ENCODE measurements at regions not wholly inside any gene's neighbourhood (a gene's known extent, or its start where the extent isn't known, plus 50 kb on each side); places are given as distances from the start of the nearest gene placed in this dataset.

- TF ChIP-seq SUZ12 (IDR thresholded peaks at IDR 0.05; ENCODE audit: extremely low read depth, insufficient read depth, insufficient read length) (no peak), ZNF274 (IDR thresholded peaks at IDR 0.05; ENCODE audit: low read depth, low read length) (no peak), YY1 (IDR thresholded peaks at IDR 0.05; ENCODE audit: insufficient read depth, insufficient read length) (no peak)
Observed at GRCh38 chr2:120971866-120972265, 236.2 kb downstream of the GLI2 start.

GRCh38 chr2:120972286-120972685, 236.6 kb downstream of the GLI2 start:
- no peak overlapping the region for H3K9ac ChIP-seq (ENCODE audit: insufficient read length, low read depth)
- DNase-seq (ENCODE audit: low read depth, low spot score) = no peak
- H3K27me3 ChIP-seq (ENCODE audit: insufficient read depth, insufficient read length) = no peaks in the 10 kb centered on the region
- peaks cover 80% of the 10 kb centered on the region for H3K36me3 ChIP-seq (ENCODE audit: insufficient read depth, insufficient read length, low read length)
- H3K4me1 ChIP-seq (ENCODE audit: insufficient read depth, insufficient read length) = no peaks in the 10 kb centered on the region
- H3K9me3 ChIP-seq (ENCODE audit: insufficient read depth, low read length) = no peaks in the 10 kb centered on the region
- no peak overlapping the region for H3K4me3 ChIP-seq (ENCODE audit: insufficient read length, low read depth)
- no peak for TF ChIP-seq SUZ12 (IDR thresholded peaks at IDR 0.05; ENCODE audit: extremely low read depth, insufficient read depth, insufficient read length)
- no peak for TF ChIP-seq ZNF274 (IDR thresholded peaks at IDR 0.05; ENCODE audit: low read depth, low read length)
- no peak for TF ChIP-seq YY1 (IDR thresholded peaks at IDR 0.05; ENCODE audit: insufficient read depth, insufficient read length)

More at GRCh38 chr2:120971866-120972265, 236.2 kb downstream of the GLI2 start:
- Histone ChIP-seq H3K36me3 (ENCODE audit: insufficient read depth, insufficient read length, low read length) (peaks cover 76% of the 10 kb centered on the region), H3K9me3 (ENCODE audit: insufficient read depth, low read length) (no peaks in the 10 kb centered on the region), H3K4me1 (ENCODE audit: insufficient read depth, insufficient read length) (no peaks in the 10 kb centered on the region), H3K4me3 (ENCODE audit: insufficient read length, low read depth) (no peak overlapping the region), H3K27me3 (ENCODE audit: insufficient read depth, insufficient read length) (no peaks in the 10 kb centered on the region), H3K9ac (ENCODE audit: insufficient read length, low read depth) (no peak overlapping the region)
- no peak for DNase-seq (ENCODE audit: low read depth, low spot score)

- H3K4me1 ChIP-seq (ENCODE audit: insufficient read depth, insufficient read length) = no peaks in the 10 kb centered on the region
- H3K36me3 ChIP-seq (ENCODE audit: insufficient read depth, insufficient read length, low read length) = peaks cover 84% of the 10 kb centered on the region
- no peaks in the 10 kb centered on the region for H3K27me3 ChIP-seq (ENCODE audit: insufficient read depth, insufficient read length)
- no peak overlapping the region for H3K4me3 ChIP-seq (ENCODE audit: insufficient read length, low read depth)
- DNase-seq (ENCODE audit: low read depth, low spot score) = no peak
- TF ChIP-seq ZNF274 (IDR thresholded peaks at IDR 0.05; ENCODE audit: low read depth, low read length) (no peak), SUZ12 (IDR thresholded peaks at IDR 0.05; ENCODE audit: extremely low read depth, insufficient read depth, insufficient read length) (no peak), YY1 (IDR thresholded peaks at IDR 0.05; ENCODE audit: insufficient read depth, insufficient read length) (no peak)
- no peak overlapping the region for H3K9ac ChIP-seq (ENCODE audit: insufficient read length, low read depth)
- H3K9me3 ChIP-seq (ENCODE audit: insufficient read depth, low read length) = no peaks in the 10 kb centered on the region
Observed at GRCh38 chr2:120973196-120973595, 237.5 kb downstream of the GLI2 start.

- no peak overlapping the region for H3K4me3 ChIP-seq (ENCODE audit: insufficient read length, low read depth)
- no peaks in the 10 kb centered on the region for H3K9me3 ChIP-seq (ENCODE audit: insufficient read depth, low read length)
- H3K36me3 ChIP-seq (ENCODE audit: insufficient read depth, insufficient read length, low read length) = peaks cover 88% of the 10 kb centered on the region
- no peaks in the 10 kb centered on the region for H3K27me3 ChIP-seq (ENCODE audit: insufficient read depth, insufficient read length)
- no peak overlapping the region for H3K9ac ChIP-seq (ENCODE audit: insufficient read length, low read depth)
- DNase-seq (ENCODE audit: low read depth, low spot score) = no peak
- no peaks in the 10 kb centered on the region for H3K4me1 ChIP-seq (ENCODE audit: insufficient read depth, insufficient read length)
- TF ChIP-seq YY1 (IDR thresholded peaks at IDR 0.05; ENCODE audit: insufficient read depth, insufficient read length) (no peak), ZNF274 (IDR thresholded peaks at IDR 0.05; ENCODE audit: low read depth, low read length) (no peak)
Observed at GRCh38 chr2:120974950-120975349, 239.3 kb downstream of the GLI2 start.

GRCh38 chr2:120976501-120977307, 241.0 kb downstream of the GLI2 start:
- Histone ChIP-seq H3K27me3 (ENCODE audit: insufficient read depth, insufficient read length) (no peaks in the 10 kb centered on the region), H3K4me1 (ENCODE audit: insufficient read depth, insufficient read length) (no peaks in the 10 kb centered on the region), H3K9me3 (ENCODE audit: insufficient read depth, low read length) (no peaks in the 10 kb centered on the region), H3K36me3 (ENCODE audit: insufficient read depth, insufficient read length, low read length) (peaks cover 80% of the 10 kb centered on the region), H3K4me3 (ENCODE audit: insufficient read length, low read depth) (no peak overlapping the region), H3K9ac (ENCODE audit: insufficient read length, low read depth) (no peak overlapping the region)
- TF ChIP-seq YY1 (IDR thresholded peaks at IDR 0.05; ENCODE audit: insufficient read depth, insufficient read length) (no peak), ZNF274 (IDR thresholded peaks at IDR 0.05; ENCODE audit: low read depth, low read length) (no peak), SUZ12 (IDR thresholded peaks at IDR 0.05; ENCODE audit: extremely low read depth, insufficient read depth, insufficient read length) (no peak)
- DNase-seq (ENCODE audit: low read depth, low spot score) = no peak

GRCh38 chr2:120977582-120978358, 242.1 kb downstream of the GLI2 start:
- TF ChIP-seq SUZ12 (IDR thresholded peaks at IDR 0.05; ENCODE audit: extremely low read depth, insufficient read depth, insufficient read length) (no peak), YY1 (IDR thresholded peaks at IDR 0.05; ENCODE audit: insufficient read depth, insufficient read length) (no peak), ZNF274 (IDR thresholded peaks at IDR 0.05; ENCODE audit: low read depth, low read length) (no peak)
- H3K9me3 ChIP-seq (ENCODE audit: insufficient read depth, low read length) = no peaks in the 10 kb centered on the region
- no peaks in the 10 kb centered on the region for H3K27me3 ChIP-seq (ENCODE audit: insufficient read depth, insufficient read length)
- H3K4me1 ChIP-seq (ENCODE audit: insufficient read depth, insufficient read length) = peaks cover 4% of the 10 kb centered on the region
- no peak for DNase-seq (ENCODE audit: low read depth, low spot score)
- H3K9ac ChIP-seq (ENCODE audit: insufficient read length, low read depth) = no peak overlapping the region
- peaks cover 73% of the 10 kb centered on the region for H3K36me3 ChIP-seq (ENCODE audit: insufficient read depth, insufficient read length, low read length)
- no peak overlapping the region for H3K4me3 ChIP-seq (ENCODE audit: insufficient read length, low read depth)
